OCI-LY1 (cell line): ENCODE measurements at regions not wholly inside any gene's neighbourhood (a gene's known extent, or its start where the extent isn't known, plus 50 kb on each side); places are given as distances from the start of the nearest gene placed in this dataset.

Source experiments
- H2AFZ ChIP-seq: fragments of 200-600 bp; sonication (generic), shearing (Covaris generic); 2 replicates; pipeline ENCODE4 v1.6.0; 2014; ENCODE audit warnings: antibody characterized with exemption, mild to moderate bottlenecking, low read length
- H3F3A ChIP-seq: fragments of 200-600 bp; sonication (generic), shearing (Covaris generic); 2 replicates; pipeline ENCODE4 v1.6.0; 2014; ENCODE audit warnings: mild to moderate bottlenecking, antibody characterized with exemption, low read length, moderate library complexity; ENCODE audit not compliant: insufficient read depth
- H3K27ac ChIP-seq: fragments of 200-600 bp; sonication (generic); 2 replicates; pipeline ENCODE4 v1.5.1; 2014; ENCODE audit warnings: low read length, mixed run types, mild to moderate bottlenecking, low read depth; ENCODE audit not compliant: poor library complexity, severe bottlenecking
- H3K27me3 ChIP-seq: fragments of 200-600 bp; sonication (generic); 2 replicates; pipeline ENCODE4 v1.6.0; 2014; ENCODE audit warnings: antibody characterized with exemption, mild to moderate bottlenecking, low read length, moderate library complexity; ENCODE audit not compliant: insufficient read depth
- H3K36me3 ChIP-seq: fragments of 200-600 bp; sonication (generic); 2 replicates; pipeline ENCODE4 v1.6.1; 2014; ENCODE audit warnings: mild to moderate bottlenecking, antibody characterized with exemption, low read length, moderate library complexity, mixed read lengths; ENCODE audit not compliant: insufficient read depth
- H3K4me1 ChIP-seq: fragments of 200-600 bp; sonication (generic); 2 replicates; pipeline ENCODE4 v1.5.1; 2014; ENCODE audit warnings: mild to moderate bottlenecking, low read length, moderate library complexity; ENCODE audit not compliant: insufficient read depth, severe bottlenecking
- H3K4me2 ChIP-seq: fragments of 200-600 bp; sonication (generic), shearing (Covaris generic); 2 replicates; pipeline ENCODE4 v1.6.1; 2014; ENCODE audit warnings: low read length
- H3K4me3 ChIP-seq: fragments of 200-600 bp; sonication (generic); 2 replicates; pipeline ENCODE4 v1.5.1; 2014; ENCODE audit warnings: low read length, low read depth, mild to moderate bottlenecking, mixed read lengths; ENCODE audit not compliant: poor library complexity, severe bottlenecking
- H3K79me2 ChIP-seq: fragments of 200-600 bp; shearing (Covaris generic); 2 replicates; pipeline ENCODE4 v1.6.1; 2016; ENCODE audit warnings: mixed run types, low read length, mixed read lengths; ENCODE audit not compliant: insufficient read depth
- H3K9ac ChIP-seq: fragments of 200-600 bp; sonication (generic), shearing (Covaris generic); 2 replicates; pipeline ENCODE4 v1.6.1; 2014; ENCODE audit warnings: mild to moderate bottlenecking, low read length, mixed read lengths
- H3K9me2 ChIP-seq: fragments of 200-600 bp; sonication (generic), shearing (Covaris generic); 2 replicates; pipeline ENCODE4 v1.6.1; 2014; ENCODE audit warnings: low read depth, mild to moderate bottlenecking, low read length, mixed read lengths
- H3K9me3 ChIP-seq: fragments of 200-600 bp; shearing (Covaris generic); 2 replicates; pipeline ENCODE4 v1.6.1; 2014; ENCODE audit warnings: low read length, mixed read lengths
- H4K20me1 ChIP-seq: fragments of 200-600 bp; sonication (generic), shearing (Covaris generic); 2 replicates; pipeline ENCODE4 v1.6.0; 2016; ENCODE audit warnings: mild to moderate bottlenecking, low read length; ENCODE audit not compliant: insufficient read depth
- CTCF ChIP-seq: fragments of 200-600 bp; sonication (generic), shearing (Covaris generic); IDR thresholded peaks from 2 replicates; pipeline ENCODE4 v1.5.1; 2017; ENCODE audit warnings: mild to moderate bottlenecking, antibody characterized with exemption, low read length, moderate library complexity, mixed read lengths
- EZH2 ChIP-seq: fragments of 200-600 bp; sonication (generic), shearing (Covaris generic); IDR thresholded peaks from 2 replicates; pipeline ENCODE4 v1.8.0; 2017; ENCODE audit warnings: borderline replicate concordance, mixed run types, mild to moderate bottlenecking, antibody characterized with exemption, low read length, moderate library complexity, mixed read lengths

DNA sequence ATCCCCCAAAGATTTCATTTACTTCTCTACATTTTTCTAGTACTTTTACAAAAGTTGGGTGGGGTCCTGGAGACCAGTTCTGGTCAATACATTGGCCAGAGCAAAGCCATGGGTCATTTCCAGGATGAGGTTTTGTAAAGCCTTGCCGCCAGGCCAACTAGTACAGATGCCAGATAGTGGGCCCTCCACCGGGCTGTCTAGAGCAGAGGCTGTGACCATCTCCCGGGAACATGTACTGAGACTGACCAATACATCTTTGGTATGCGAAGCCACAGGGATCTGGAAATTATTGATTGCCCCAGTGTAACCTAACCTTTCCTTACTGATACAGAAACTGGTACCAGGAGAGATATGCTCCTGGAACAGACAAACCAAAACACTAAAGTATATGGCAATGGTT, 599.2 kb downstream of the ADCYAP1 start:
- Histone ChIP-seq H3K9me3 (no peaks in the 10 kb centered on the region), H3K4me3 (no peak overlapping the region), H3K4me2 (no peak overlapping the region), H3K27me3 (no peaks in the 10 kb centered on the region), H3K27ac (no peak overlapping the region), H3K4me1 (no peaks in the 10 kb centered on the region), H3F3A (no peaks in the 10 kb centered on the region), H3K36me3 (no peaks in the 10 kb centered on the region), H3K9me2 (no peaks in the 10 kb centered on the region), H2AFZ (no peak overlapping the region), H3K79me2 (no peaks in the 10 kb centered on the region), H3K9ac (no peak overlapping the region), H4K20me1 (no peaks in the 10 kb centered on the region)
- no peak for TF ChIP-seq CTCF

DNA sequence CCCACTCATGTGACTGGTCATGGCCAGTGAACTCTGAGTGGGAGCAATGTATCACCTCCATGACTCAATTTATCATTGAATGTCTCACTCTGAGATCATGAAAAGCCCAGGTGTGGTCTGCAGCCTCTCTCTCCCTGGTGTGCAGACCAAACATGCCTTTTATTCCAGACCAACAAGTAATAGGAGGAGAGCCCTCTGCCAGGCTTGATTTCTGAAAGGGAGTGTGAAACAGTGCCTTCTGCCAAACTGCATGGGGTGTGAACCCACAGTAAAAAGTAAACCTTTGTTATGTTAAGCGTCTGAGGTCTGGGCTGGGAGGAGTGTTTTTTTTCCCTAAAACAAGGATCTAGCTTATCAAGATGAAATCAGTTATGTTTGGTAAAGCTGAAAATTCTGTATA, 601.2 kb downstream of the ADCYAP1 start:
- Histone ChIP-seq H3K9ac (no peak overlapping the region), H3K4me1 (no peaks in the 10 kb centered on the region), H3K36me3 (no peaks in the 10 kb centered on the region)

GRCh38 chr18:1510542-1511179, 606.0 kb downstream of the ADCYAP1 start:
- Histone ChIP-seq H3K27ac (no peak overlapping the region), H3K27me3 (no peaks in the 10 kb centered on the region), H3K9me2 (no peaks in the 10 kb centered on the region), H4K20me1 (no peaks in the 10 kb centered on the region), H3K79me2 (no peaks in the 10 kb centered on the region), H3F3A (no peaks in the 10 kb centered on the region), H2AFZ (no peak overlapping the region), H3K9me3 (no peaks in the 10 kb centered on the region), H3K4me1 (no peaks in the 10 kb centered on the region), H3K36me3 (no peaks in the 10 kb centered on the region), H3K9ac (no peak overlapping the region), H3K4me2 (no peak overlapping the region), H3K4me3 (no peak overlapping the region)
- no peak for TF ChIP-seq EZH2
- TF ChIP-seq CTCF: no peak

More for the DNA sequence above, 601.2 kb downstream of the ADCYAP1 start:
- no peaks in the 10 kb centered on the region for H3K27me3 ChIP-seq
- no peak for TF ChIP-seq EZH2
- no peak for TF ChIP-seq CTCF
- H3F3A ChIP-seq: no peaks in the 10 kb centered on the region
- no peak overlapping the region for H3K4me3 ChIP-seq
- no peaks in the 10 kb centered on the region for H3K79me2 ChIP-seq
- no peaks in the 10 kb centered on the region for H3K9me2 ChIP-seq
- H3K27ac ChIP-seq: no peak overlapping the region
- no peak overlapping the region for H2AFZ ChIP-seq
- H4K20me1 ChIP-seq: no peaks in the 10 kb centered on the region
- no peak overlapping the region for H3K4me2 ChIP-seq
- no peaks in the 10 kb centered on the region for H3K9me3 ChIP-seq
